Kidney glomerular epithelial cell (primary cell): ENCODE measurements at regions not wholly inside any gene's neighbourhood (a gene's known extent, or its start where the extent isn't known, plus 50 kb on each side); places are given as distances from the start of the nearest gene placed in this dataset.

Experiments
- DNase-seq: peaks from one replicate; lab custom pipeline; 2025; lab: John Stamatoyannopoulos, UW

DNA sequence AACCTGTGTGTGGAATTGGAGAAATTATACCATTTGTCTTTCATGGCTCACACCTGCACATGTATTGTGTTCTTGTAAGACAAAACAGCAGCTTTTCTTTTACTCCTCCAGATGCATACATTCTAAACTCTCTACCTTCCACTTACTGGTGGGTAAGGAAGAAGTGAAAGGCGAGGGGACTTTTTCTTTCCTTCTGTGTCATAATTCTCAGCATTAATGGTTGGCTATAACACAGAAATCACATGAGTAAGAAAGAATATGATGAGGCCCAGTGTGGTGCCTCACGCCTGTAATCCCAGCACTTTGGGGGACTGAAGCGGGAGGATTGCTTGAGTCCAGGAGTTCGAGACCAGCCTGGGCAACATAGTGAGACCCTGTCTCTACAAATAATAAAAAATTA, 57.8 kb upstream of the SHANK2 start:
- DNase-seq = no peak

DNA sequence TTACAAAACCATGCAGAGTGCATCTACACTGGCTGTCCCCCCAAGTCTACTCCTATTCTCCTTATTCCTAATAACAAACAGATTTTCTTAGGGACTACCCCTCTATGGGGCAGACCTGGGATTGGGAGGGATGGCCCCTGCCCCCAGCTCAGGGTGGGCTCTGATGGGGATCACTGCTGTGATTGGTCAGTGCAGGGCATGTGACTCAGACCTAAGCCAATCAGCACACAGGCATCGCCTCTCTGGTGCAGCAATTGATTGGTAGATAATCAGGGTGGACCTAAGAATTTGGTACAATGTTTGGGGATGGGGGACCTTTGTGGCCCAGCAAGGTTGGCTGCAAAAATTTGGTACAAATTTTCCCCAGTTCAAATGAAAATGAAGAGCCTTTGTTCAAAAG, 57.2 kb upstream of the SHANK2 start:
- no peak for DNase-seq

GRCh38 chr11:71309181-71309580, 56.8 kb upstream of the SHANK2 start:
- DNase-seq = no peak

DNA sequence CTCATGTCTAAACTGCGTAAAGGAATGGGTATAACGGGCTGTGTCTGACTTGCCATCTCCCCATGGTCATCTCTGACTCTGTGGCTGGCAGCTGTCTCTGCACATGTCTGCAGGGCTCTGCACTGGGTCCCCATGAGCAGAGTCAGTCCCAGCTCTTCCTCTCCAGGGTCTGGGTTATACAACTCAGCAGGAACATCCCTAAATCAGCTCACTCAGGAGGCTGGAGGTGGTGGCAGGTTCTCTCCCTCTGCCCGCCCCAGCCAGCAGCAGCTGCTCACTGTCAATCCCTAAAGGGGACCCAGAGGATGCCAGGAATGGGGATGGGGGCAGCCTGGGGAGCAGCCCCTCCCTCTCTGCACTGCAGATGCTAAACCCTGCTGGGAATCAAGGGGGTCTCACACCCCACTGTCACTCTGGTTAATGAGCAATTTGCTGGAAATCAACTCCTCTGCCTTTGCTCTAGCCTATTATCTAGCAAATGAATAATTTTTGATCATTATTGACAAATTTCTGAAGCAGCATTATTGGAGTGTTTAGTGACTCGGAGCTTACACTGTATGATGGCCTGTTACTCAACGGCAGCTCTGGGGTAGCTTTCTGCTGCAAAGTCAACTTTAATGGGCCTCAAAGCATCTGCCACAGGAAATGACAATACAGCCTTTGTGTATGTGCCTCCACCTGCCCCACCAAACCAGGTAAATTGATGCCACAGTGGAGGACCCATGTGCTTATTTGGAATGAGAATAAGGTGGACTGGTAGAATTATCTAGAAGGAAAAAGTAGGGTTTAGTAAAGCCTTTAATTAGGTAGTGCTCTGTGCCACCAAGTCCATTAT, 55.7 kb upstream of the SHANK2 start:
- no peak for DNase-seq

- DNase-seq = no peak
Measured at GRCh38 chr11:71305451-71306125, 53.2 kb upstream of the SHANK2 start.

- DNase-seq = no peak
Measured at GRCh38 chr11:71305041-71305440, 52.7 kb upstream of the SHANK2 start.

DNA sequence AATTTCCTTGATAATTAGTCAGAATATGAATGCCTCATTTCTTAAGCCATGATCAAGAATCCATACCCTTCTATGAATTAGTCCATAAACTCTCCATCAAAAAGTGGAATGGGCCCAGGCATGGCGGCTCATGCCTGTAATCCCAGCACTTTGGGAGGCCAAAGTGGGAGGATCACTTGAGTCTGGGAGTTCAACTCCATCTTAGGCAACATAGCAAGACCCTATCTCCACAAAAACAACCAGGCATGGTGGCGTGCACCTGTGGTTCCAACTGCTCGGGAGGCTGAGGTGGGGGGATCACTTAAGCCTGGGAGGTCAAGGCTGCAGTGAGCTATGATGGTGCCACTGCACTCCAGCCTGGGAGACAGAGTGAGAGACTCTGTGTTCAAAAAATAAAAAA, 52.1 kb upstream of the SHANK2 start:
- DNase-seq = no peak

- DNase-seq = no peak
Measured at GRCh38 chr11:71304045-71304444, 51.7 kb upstream of the SHANK2 start.

- DNase-seq = no peak
Measured at GRCh38 chr11:71302911-71303310, 50.5 kb upstream of the SHANK2 start.

GRCh38 chr11:71302534-71302909, 50.1 kb upstream of the SHANK2 start:
- DNase-seq = no peak
